ENCODE measurements at regions not wholly inside any gene's neighbourhood (a gene's known extent, or its start where the extent isn't known, plus 50 kb on each side); places are given as distances from the start of the nearest gene placed in this dataset.

GRCh38 chr2:440403-440740 is 152.5 kb upstream of the ALKAL2 start:
- Histone ChIP-seq H3K4me3 (replicated peaks in 1 of 3; ENCODE audit: insufficient read depth in 1 of 3, low read depth in 1 of 3, low read length in 3 of 3) (no peak overlapping the region), H3K9ac (replicated peaks; ENCODE audit: extremely low read depth, insufficient read depth, low read length) (no peak overlapping the region), H3K36me3 (ENCODE audit: control insufficient read depth in 2 of 2, extremely low read depth in 1 of 2, insufficient read depth in 2 of 2, low read length in 2 of 2) (no peaks in the 10 kb centered on the region), H3K27me3 (ENCODE audit: control insufficient read depth in 2 of 2, insufficient read depth in 2 of 2, low read length in 2 of 2) (no peaks in the 10 kb centered on the region), H3K4me1 (ENCODE audit: control insufficient read depth, extremely low read depth, insufficient read depth, low read length) (no peaks in the 10 kb centered on the region), H3K4me2 (ENCODE audit: insufficient read depth, low read length) (no peak overlapping the region), H3K9me1 (replicated peaks; ENCODE audit: control insufficient read depth, extremely low read depth, insufficient read depth, low read length) (no peaks in the 10 kb centered on the region), H3K9me3 (replicated peaks; ENCODE audit: control insufficient read depth, insufficient read depth, low read length) (peaks cover 14% of the 10 kb centered on the region), H3K27ac (ENCODE audit: insufficient read depth, low read depth, low read length) (no peak overlapping the region), H2AFZ (ENCODE audit: low read depth, low read length) (no peak overlapping the region), H4K20me1 (replicated peaks; ENCODE audit: control insufficient read depth, extremely low read depth, insufficient read depth, low read length) (no peaks in the 10 kb centered on the region), H3K79me2 (ENCODE audit: control insufficient read depth, insufficient read depth, low read length) (no peaks in the 10 kb centered on the region)
- FAIRE-seq (no peak), DNase-seq (ENCODE audit: low read depth, low spot score) (no peak)
- CTCF ChIA-PET, result no interaction called here
- POLR2A ChIA-PET, result no interaction called here
- no TSS peak for BruUV-seq (replicated peaks)
- TF ChIP-seq MYC (IDR thresholded peaks at IDR 0.05; ENCODE audit: low read depth, low read length) (no peak), POLR2AphosphoS5 (IDR thresholded peaks at IDR 0.05; ENCODE audit: insufficient read depth, low read depth, low read length) (no peak), FOS (IDR thresholded peaks at IDR 0.05; ENCODE audit: borderline replicate concordance, insufficient read depth, low read length) (no peak), EZH2 (IDR thresholded peaks at IDR 0.05; ENCODE audit: borderline replicate concordance, low read depth, low read length, severe bottlenecking) (no peak), POLR2A (IDR thresholded peaks at IDR 0.05; ENCODE audit: low read depth, low read length) (no peak), JUN (IDR thresholded peaks at IDR 0.05; ENCODE audit: borderline replicate concordance, insufficient read depth, insufficient read length, low read depth) (no peak), GATA2 (IDR thresholded peaks at IDR 0.05; ENCODE audit: insufficient read depth, insufficient read length, low read depth, low read length) (no peak)
- TF ChIP-seq, protein P1, sequence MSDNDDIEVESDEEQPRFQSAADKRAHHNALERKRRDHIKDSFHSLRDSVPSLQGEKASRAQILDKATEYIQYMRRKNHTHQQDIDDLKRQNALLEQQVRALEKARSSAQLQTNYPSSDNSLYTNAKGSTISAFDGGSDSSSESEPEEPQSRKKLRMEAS (IDR thresholded peaks at IDR 0.05; ENCODE audit: insufficient read depth, insufficient read length), result no peak
- TF ChIP-seq, protein P2, sequence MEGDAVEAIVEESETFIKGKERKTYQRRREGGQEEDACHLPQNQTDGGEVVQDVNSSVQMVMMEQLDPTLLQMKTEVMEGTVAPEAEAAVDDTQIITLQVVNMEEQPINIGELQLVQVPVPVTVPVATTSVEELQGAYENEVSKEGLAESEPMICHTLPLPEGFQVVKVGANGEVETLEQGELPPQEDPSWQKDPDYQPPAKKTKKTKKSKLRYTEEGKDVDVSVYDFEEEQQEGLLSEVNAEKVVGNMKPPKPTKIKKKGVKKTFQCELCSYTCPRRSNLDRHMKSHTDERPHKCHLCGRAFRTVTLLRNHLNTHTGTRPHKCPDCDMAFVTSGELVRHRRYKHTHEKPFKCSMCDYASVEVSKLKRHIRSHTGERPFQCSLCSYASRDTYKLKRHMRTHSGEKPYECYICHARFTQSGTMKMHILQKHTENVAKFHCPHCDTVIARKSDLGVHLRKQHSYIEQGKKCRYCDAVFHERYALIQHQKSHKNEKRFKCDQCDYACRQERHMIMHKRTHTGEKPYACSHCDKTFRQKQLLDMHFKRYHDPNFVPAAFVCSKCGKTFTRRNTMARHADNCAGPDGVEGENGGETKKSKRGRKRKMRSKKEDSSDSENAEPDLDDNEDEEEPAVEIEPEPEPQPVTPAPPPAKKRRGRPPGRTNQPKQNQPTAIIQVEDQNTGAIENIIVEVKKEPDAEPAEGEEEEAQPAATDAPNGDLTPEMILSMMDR (IDR thresholded peaks at IDR 0.05; ENCODE audit: extremely low read depth in 1 of 2, insufficient read depth in 1 of 2, low read depth in 1 of 2, low read length in 2 of 2), result no peak
- dilution Hi-C loops (cut with MboI; ENCODE audit: extremely low pct_ligation_motif_present, low sequenced_read_pairs) (no loop called here), intact Hi-C loops (cut with micrococcal nuclease) (no loop called here)

All from endothelial cell of umbilical vein (primary cell).